Left ventricle myocardium superior (tissue), 1 donor: ENCODE measurements at regions not wholly inside any gene's neighbourhood (a gene's known extent, or its start where the extent isn't known, plus 50 kb on each side); places are given as distances from the start of the nearest gene placed in this dataset.

Experiments
- ATAC-seq: fragments of 200-7000 bp; cut with Tn5 transposase; one replicate; pipeline ENCODE4 v1.9.1; 2020; ENCODE audit warnings: mild to moderate bottlenecking, moderate library complexity
- DNase-seq: peaks from one replicate; pipeline ENCODE4 v3.0.0-alpha.2; 2020
- intact Hi-C: fragments of 100-400 bp; cut with micrococcal nuclease; formaldehyde crosslinking; loops from one replicate; pipeline ENCODE4 v1.11.0; 2022
- donor health status: DM: no; HTN: yes; CAD: no; lungs with severe emphysema.

GRCh38 chr3:14329842-14330241, 72.6 kb upstream of the SLC6A6 start:
- DNase-seq (no peak), ATAC-seq (no peak)
- intact Hi-C loops: no loop called here

- intact Hi-C loops: no loop called here
- no peak for DNase-seq
- no peak for ATAC-seq
Observed at GRCh38 chr3:14330508-14330907, 71.9 kb upstream of the SLC6A6 start.

GRCh38 chr3:14331251-14331650, 71.2 kb upstream of the SLC6A6 start:
- intact Hi-C loops: no loop called here
- no peak for DNase-seq
- no peak for ATAC-seq

GRCh38 chr3:14332392-14332791, 70.0 kb upstream of the SLC6A6 start:
- DNase-seq: no peak
- no peak for ATAC-seq
- intact Hi-C loops: no loop called here

GRCh38 chr3:14333215-14333614, 69.2 kb upstream of the SLC6A6 start:
- ATAC-seq (no peak), DNase-seq (no peak)
- intact Hi-C loops: no loop called here

- ATAC-seq: no peak
- intact Hi-C loops: no loop called here
- no peak for DNase-seq
Observed at GRCh38 chr3:14333621-14334020, 68.8 kb upstream of the SLC6A6 start.

GRCh38 chr3:14334136-14334535, 68.3 kb upstream of the SLC6A6 start:
- ATAC-seq: no peak
- DNase-seq: no peak
- intact Hi-C loops: no loop called here

GRCh38 chr3:14334936-14335335, 67.5 kb upstream of the SLC6A6 start:
- intact Hi-C loops: no loop called here
- ATAC-seq: no peak
- no peak for DNase-seq

- DNase-seq (no peak), ATAC-seq (no peak)
- intact Hi-C loops: no loop called here
Observed at GRCh38 chr3:14335774-14336748, 66.3 kb upstream of the SLC6A6 start.

- ATAC-seq (no peak), DNase-seq (no peak)
- intact Hi-C loops: no loop called here
Observed at GRCh38 chr3:14336749-14337598, 65.4 kb upstream of the SLC6A6 start.

GRCh38 chr3:14337828-14338227, 64.6 kb upstream of the SLC6A6 start:
- DNase-seq (no peak), ATAC-seq (no peak)
- intact Hi-C loops: no loop called here

GRCh38 chr3:14338242-14338641, 64.2 kb upstream of the SLC6A6 start:
- no peak for DNase-seq
- no peak for ATAC-seq
- intact Hi-C loops: no loop called here

- intact Hi-C loops: no loop called here
- DNase-seq: no peak
- ATAC-seq: no peak
Observed at GRCh38 chr3:14338898-14339458, 63.4 kb upstream of the SLC6A6 start.

- no peak for DNase-seq
- intact Hi-C loops: no loop called here
- no peak for ATAC-seq
Observed at GRCh38 chr3:14340960-14341708, 61.3 kb upstream of the SLC6A6 start.

- ATAC-seq (no peak), DNase-seq (no peak)
- intact Hi-C loops: no loop called here
Observed at GRCh38 chr3:14343338-14344112, 58.9 kb upstream of the SLC6A6 start.

- DNase-seq (no peak), ATAC-seq (no peak)
- intact Hi-C loops: no loop called here
Observed at GRCh38 chr3:14344351-14344750, 58.1 kb upstream of the SLC6A6 start.

- DNase-seq: no peak
- no peak for ATAC-seq
- intact Hi-C loops: no loop called here
Observed at GRCh38 chr3:14345496-14346150, 56.8 kb upstream of the SLC6A6 start.

- DNase-seq (no peak), ATAC-seq (no peak)
- intact Hi-C loops: no loop called here
Observed at GRCh38 chr3:14346191-14346590, 56.2 kb upstream of the SLC6A6 start.
